RKO (cell line): ENCODE measurements at regions not wholly inside any gene's neighbourhood (a gene's known extent, or its start where the extent isn't known, plus 50 kb on each side); places are given as distances from the start of the nearest gene placed in this dataset.

ENCODE experiments used
- DNase-seq: peaks from one replicate; pipeline ENCODE4 v3.0.0-alpha.2; 2016; ENCODE audit warnings: low spot score

- no peak for DNase-seq
Measured at GRCh38 chr2:181394741-181395437, 62.3 kb upstream of the ITGA4 start.

GRCh38 chr2:181395851-181396250, 61.3 kb upstream of the ITGA4 start:
- DNase-seq, result no peak

- no peak for DNase-seq
Measured at GRCh38 chr2:181396256-181397123, 60.7 kb upstream of the ITGA4 start.

GRCh38 chr2:181397331-181397730, 59.9 kb upstream of the ITGA4 start:
- DNase-seq, result no peak

- DNase-seq, result no peak
Measured at GRCh38 chr2:181398000-181398399, 59.2 kb upstream of the ITGA4 start.

- no peak for DNase-seq
Measured at GRCh38 chr2:181399027-181399426, 58.2 kb upstream of the ITGA4 start.

GRCh38 chr2:181404472-181404871, 52.7 kb upstream of the ITGA4 start:
- DNase-seq, result no peak

GRCh38 chr2:181407171-181407570, 50.0 kb upstream of the ITGA4 start:
- no peak for DNase-seq
